RWPE2 (cell line): ENCODE measurements at regions not wholly inside any gene's neighbourhood (a gene's known extent, or its start where the extent isn't known, plus 50 kb on each side); places are given as distances from the start of the nearest gene placed in this dataset.

ENCODE experiments used
- ATAC-seq: fragments of 200-7000 bp; cut with Tn5 transposase; 3 replicates; pipeline ENCODE4 v1.9.1; 2021; ENCODE audit warnings: low read depth
- DNase-seq: peaks from one replicate; pipeline ENCODE4 v3.0.0-alpha.2; 2020; ENCODE audit warnings: low spot score
- H3K27ac ChIP-seq: fragments of 450-650 bp; 2 replicates; pipeline ENCODE4 v1.5.1; 2017; ENCODE audit warnings: mild to moderate bottlenecking; ENCODE audit not compliant: poor library complexity, severe bottlenecking
- H3K27me3 ChIP-seq: fragments of 250-450 bp; sonication (Bioruptor Pico); 2 replicates; pipeline ENCODE4 v1.5.1; 2021; ENCODE audit warnings: mild to moderate bottlenecking, moderate library complexity; ENCODE audit not compliant: insufficient read depth, poor library complexity, severe bottlenecking
- H3K36me3 ChIP-seq: fragments of 250-450 bp; sonication (Bioruptor Pico); 2 replicates; pipeline ENCODE4 v1.5.1; 2020; ENCODE audit warnings: low read depth, mild to moderate bottlenecking, moderate library complexity
- H3K4me1 ChIP-seq: fragments of 250-450 bp; sonication (Bioruptor Pico); 2 replicates; pipeline ENCODE4 v1.5.1; 2021; ENCODE audit warnings: mild to moderate bottlenecking, moderate library complexity; ENCODE audit not compliant: insufficient read depth, poor library complexity, severe bottlenecking
- H3K4me3 ChIP-seq: fragments of 250-450 bp; sonication (Bioruptor Pico); 2 replicates; pipeline ENCODE4 v1.5.1; 2021; ENCODE audit warnings: mild to moderate bottlenecking, moderate library complexity; ENCODE audit not compliant: severe bottlenecking
- H3K9me3 ChIP-seq: fragments of 250-450 bp; sonication (Bioruptor Pico); 2 replicates; pipeline ENCODE4 v1.5.1; 2021; ENCODE audit warnings: mild to moderate bottlenecking, moderate library complexity; ENCODE audit not compliant: severe bottlenecking
- TF ChIP-seq, protein P1 (sequence below): fragments of 450-650 bp; IDR thresholded peaks from one replicate; pipeline ENCODE4 v1.5.1; 2017; ENCODE audit warnings: mild to moderate bottlenecking, moderate library complexity; ENCODE audit not compliant: poor library complexity, severe bottlenecking

DNA sequence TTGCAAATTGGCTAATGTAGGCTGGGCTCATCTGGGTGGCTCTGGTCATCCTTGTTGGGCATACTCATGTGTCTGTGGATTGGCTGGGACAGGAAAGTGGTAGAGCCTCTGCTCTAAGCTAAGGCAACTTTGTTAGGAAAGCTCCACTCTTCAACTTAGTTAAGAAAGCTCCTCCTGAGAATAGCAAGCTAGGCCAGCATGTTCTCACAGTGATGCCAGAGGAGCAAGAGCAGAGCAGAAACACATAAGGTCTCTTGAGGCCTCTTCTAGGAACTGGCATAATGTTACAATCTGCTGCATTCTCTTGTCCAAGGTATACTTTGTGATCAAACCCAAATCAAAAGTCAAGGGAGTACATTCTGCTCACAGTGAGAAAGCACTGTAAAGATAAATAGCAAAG is 158.6 kb upstream of the RORA start:
- TF ChIP-seq, protein P1, sequence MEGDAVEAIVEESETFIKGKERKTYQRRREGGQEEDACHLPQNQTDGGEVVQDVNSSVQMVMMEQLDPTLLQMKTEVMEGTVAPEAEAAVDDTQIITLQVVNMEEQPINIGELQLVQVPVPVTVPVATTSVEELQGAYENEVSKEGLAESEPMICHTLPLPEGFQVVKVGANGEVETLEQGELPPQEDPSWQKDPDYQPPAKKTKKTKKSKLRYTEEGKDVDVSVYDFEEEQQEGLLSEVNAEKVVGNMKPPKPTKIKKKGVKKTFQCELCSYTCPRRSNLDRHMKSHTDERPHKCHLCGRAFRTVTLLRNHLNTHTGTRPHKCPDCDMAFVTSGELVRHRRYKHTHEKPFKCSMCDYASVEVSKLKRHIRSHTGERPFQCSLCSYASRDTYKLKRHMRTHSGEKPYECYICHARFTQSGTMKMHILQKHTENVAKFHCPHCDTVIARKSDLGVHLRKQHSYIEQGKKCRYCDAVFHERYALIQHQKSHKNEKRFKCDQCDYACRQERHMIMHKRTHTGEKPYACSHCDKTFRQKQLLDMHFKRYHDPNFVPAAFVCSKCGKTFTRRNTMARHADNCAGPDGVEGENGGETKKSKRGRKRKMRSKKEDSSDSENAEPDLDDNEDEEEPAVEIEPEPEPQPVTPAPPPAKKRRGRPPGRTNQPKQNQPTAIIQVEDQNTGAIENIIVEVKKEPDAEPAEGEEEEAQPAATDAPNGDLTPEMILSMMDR = no peak
- no peak for ATAC-seq
- H3K27ac ChIP-seq = no peak overlapping the region
- no peak for DNase-seq
- H3K36me3 ChIP-seq = no peaks in the 10 kb centered on the region
- H3K4me1 ChIP-seq = no peaks in the 10 kb centered on the region
- H3K27me3 ChIP-seq = peaks cover 6% of the 10 kb centered on the region
- no peaks in the 10 kb centered on the region for H3K9me3 ChIP-seq
- no peak overlapping the region for H3K4me3 ChIP-seq

DNA sequence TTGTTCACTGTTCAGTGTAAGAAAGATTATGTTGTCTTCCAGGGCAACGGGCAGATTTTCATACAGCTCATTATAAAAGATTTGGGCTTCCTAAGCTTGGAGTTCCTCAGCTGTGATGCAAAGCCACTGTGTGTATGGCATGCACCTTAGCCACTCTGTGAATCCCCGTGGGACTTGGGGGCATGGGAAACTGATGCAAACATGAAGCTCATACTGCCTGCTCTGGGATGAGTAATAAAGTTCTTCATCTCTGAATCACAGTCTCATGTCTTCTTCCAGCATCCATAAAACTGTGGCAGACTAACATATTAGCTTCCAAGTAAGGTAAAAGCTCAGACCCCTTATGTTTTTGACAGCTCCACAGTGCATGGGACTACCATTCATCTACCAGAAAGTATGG is 154.3 kb upstream of the RORA start:
- no peak for DNase-seq
- no peaks in the 10 kb centered on the region for H3K36me3 ChIP-seq
- H3K4me1 ChIP-seq = no peaks in the 10 kb centered on the region
- peak; percentile 64; the same call in 2 of the 3 replicates for ATAC-seq
- no peak overlapping the region for H3K27ac ChIP-seq
- H3K9me3 ChIP-seq = no peaks in the 10 kb centered on the region
- TF ChIP-seq, protein P1 = no peak
- no peak overlapping the region for H3K4me3 ChIP-seq
- H3K27me3 ChIP-seq = peaks cover 16% of the 10 kb centered on the region

DNA sequence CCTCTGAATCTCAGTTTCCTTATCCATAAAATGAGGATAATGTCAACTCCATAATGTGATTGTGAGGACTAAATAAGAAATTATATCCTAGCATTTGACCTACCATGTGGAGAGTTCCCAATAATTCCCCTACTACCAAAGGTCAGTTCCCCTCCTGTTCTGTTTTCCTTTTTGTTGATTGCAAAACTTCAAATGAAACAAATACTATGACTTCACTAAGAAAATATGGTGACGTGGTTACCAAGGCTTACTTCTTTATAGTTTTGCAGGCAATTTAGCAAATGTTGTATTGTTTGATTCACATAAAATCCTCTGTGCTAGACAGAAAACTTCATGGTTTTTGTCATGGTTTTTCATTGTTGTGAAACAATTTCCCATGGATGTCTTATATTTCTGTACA is 153.8 kb upstream of the RORA start:
- TF ChIP-seq, protein P1 = no peak
- DNase-seq (no peak), ATAC-seq (no peak)
- H3K27ac ChIP-seq = no peak overlapping the region
- no peaks in the 10 kb centered on the region for H3K9me3 ChIP-seq
- peaks cover 17% of the 10 kb centered on the region for H3K27me3 ChIP-seq
- no peaks in the 10 kb centered on the region for H3K36me3 ChIP-seq
- H3K4me1 ChIP-seq = no peaks in the 10 kb centered on the region
- no peak overlapping the region for H3K4me3 ChIP-seq

DNA sequence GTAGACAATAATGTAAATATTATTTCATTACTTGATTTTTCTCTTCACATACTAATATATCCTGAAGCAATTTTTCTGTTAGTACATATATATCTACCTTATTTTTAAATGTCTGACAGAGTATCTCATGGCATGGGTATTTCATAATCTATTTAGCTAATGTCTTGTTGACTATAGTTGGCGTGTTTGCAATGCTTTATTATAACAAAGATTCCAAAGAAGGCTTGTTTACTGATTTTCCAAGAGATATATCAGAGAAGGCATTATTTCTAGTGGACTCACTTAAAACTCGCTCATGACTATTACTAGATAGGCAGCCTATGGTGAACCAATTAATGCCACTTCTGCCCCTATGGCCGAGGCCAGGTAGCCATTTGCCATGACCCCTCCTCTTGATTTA is 152.4 kb upstream of the RORA start:
- no peaks in the 10 kb centered on the region for H3K9me3 ChIP-seq
- no peak overlapping the region for H3K4me3 ChIP-seq
- H3K36me3 ChIP-seq = no peaks in the 10 kb centered on the region
- no peaks in the 10 kb centered on the region for H3K4me1 ChIP-seq
- H3K27me3 ChIP-seq = peaks cover 17% of the 10 kb centered on the region
- H3K27ac ChIP-seq = no peak overlapping the region
- ATAC-seq = no peak
- TF ChIP-seq, protein P1 = no peak
- no peak for DNase-seq

DNA sequence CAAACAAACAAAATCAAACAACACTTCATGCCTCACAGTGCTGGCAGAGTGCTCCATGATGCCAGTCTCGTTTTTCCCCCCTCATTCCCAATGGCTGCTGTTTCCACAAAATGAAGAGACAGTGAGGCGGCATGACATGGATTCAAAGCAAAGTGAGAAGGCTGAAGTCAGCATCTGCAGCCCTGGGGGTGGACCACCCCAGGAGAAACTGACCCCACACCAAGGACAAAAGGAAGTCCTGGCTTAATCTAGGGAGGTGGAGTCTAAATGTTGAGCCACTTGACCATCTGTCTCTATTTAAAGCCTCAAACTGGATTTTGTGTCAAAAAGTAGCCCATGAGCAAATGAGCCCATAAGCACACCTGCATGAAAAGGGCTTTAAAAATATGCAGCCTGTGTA is 151.2 kb upstream of the RORA start:
- no peaks in the 10 kb centered on the region for H3K4me1 ChIP-seq
- H3K4me3 ChIP-seq = no peak overlapping the region
- no peak for DNase-seq
- ATAC-seq = no peak
- no peaks in the 10 kb centered on the region for H3K36me3 ChIP-seq
- no peak overlapping the region for H3K27ac ChIP-seq
- H3K27me3 ChIP-seq = peaks cover 17% of the 10 kb centered on the region
- TF ChIP-seq, protein P1 = no peak
- H3K9me3 ChIP-seq = no peaks in the 10 kb centered on the region
